ENCODE measurements at regions not wholly inside any gene's neighbourhood (a gene's known extent, or its start where the extent isn't known, plus 50 kb on each side); places are given as distances from the start of the nearest gene placed in this dataset.

- Histone ChIP-seq H3K9ac (ENCODE audit: low read length) (no peak overlapping the region), H2AFZ (ENCODE audit: low read length) (no peak overlapping the region), H3K27me3 (replicated peaks; ENCODE audit: insufficient read depth, low read length) (no peaks in the 10 kb centered on the region), H3K4me3 (ENCODE audit: low read length) (no peak overlapping the region), H3K27ac (ENCODE audit: low read length) (no peak overlapping the region), H3K4me1 (ENCODE audit: low read length) (no peaks in the 10 kb centered on the region), H3K79me2 (ENCODE audit: low read length) (no peaks in the 10 kb centered on the region), H3F3A (ENCODE audit: insufficient read depth, low read length) (no peaks in the 10 kb centered on the region), H4K20me1 (ENCODE audit: insufficient read depth, low read length) (no peaks in the 10 kb centered on the region), H3K36me3 (replicated peaks; ENCODE audit: insufficient read depth, low read length) (no peaks in the 10 kb centered on the region), H3K9me3 (replicated peaks; ENCODE audit: insufficient read depth, low read length) (no peaks in the 10 kb centered on the region), H3K4me2 (ENCODE audit: low read depth, low read length) (no peak overlapping the region), H3K9me2 (replicated peaks; ENCODE audit: insufficient read depth, low read length) (no peaks in the 10 kb centered on the region)
- no peak for DNase-seq
- TF ChIP-seq, protein P1, sequence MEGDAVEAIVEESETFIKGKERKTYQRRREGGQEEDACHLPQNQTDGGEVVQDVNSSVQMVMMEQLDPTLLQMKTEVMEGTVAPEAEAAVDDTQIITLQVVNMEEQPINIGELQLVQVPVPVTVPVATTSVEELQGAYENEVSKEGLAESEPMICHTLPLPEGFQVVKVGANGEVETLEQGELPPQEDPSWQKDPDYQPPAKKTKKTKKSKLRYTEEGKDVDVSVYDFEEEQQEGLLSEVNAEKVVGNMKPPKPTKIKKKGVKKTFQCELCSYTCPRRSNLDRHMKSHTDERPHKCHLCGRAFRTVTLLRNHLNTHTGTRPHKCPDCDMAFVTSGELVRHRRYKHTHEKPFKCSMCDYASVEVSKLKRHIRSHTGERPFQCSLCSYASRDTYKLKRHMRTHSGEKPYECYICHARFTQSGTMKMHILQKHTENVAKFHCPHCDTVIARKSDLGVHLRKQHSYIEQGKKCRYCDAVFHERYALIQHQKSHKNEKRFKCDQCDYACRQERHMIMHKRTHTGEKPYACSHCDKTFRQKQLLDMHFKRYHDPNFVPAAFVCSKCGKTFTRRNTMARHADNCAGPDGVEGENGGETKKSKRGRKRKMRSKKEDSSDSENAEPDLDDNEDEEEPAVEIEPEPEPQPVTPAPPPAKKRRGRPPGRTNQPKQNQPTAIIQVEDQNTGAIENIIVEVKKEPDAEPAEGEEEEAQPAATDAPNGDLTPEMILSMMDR (IDR thresholded peaks at IDR 0.05; ENCODE audit: low read length), result no peak
- TF ChIP-seq EZH2 (optimal IDR thresholded peaks at IDR 0.05; ENCODE audit: low read depth, low read length) (no peak), EZH2phosphoT487 (IDR thresholded peaks at IDR 0.05; ENCODE audit: low read length) (no peak)
Observed at GRCh38 chr9:12629067-12629466, 64.1 kb upstream of the TYRP1 start.

DNA sequence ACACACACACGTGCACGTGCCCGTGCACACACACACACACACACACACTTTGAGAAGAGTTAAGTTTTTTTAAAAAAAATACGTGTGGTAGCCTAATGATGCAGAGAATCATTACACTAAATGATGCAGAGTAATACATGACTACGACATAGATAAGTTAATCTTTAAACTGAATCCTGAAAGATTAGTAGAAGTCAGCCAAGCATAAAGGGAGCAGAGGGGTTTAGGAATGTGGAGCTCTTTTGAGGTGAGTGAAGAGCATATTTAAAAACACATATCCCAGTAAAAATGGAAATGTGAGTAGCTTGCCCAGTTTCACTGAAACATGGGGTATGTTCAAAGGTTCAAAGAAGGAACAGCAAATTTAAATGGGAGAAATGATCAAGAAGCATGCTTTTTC lies 61.3 kb upstream of the TYRP1 start:
- Histone ChIP-seq H2AFZ (ENCODE audit: low read length) (no peak overlapping the region), H3F3A (ENCODE audit: insufficient read depth, low read length) (no peaks in the 10 kb centered on the region), H3K9me2 (replicated peaks; ENCODE audit: insufficient read depth, low read length) (no peaks in the 10 kb centered on the region), H3K79me2 (ENCODE audit: low read length) (no peaks in the 10 kb centered on the region), H3K9ac (ENCODE audit: low read length) (no peak overlapping the region), H4K20me1 (ENCODE audit: insufficient read depth, low read length) (no peaks in the 10 kb centered on the region), H3K9me3 (replicated peaks; ENCODE audit: insufficient read depth, low read length) (no peaks in the 10 kb centered on the region), H3K36me3 (replicated peaks; ENCODE audit: insufficient read depth, low read length) (no peaks in the 10 kb centered on the region), H3K27me3 (replicated peaks; ENCODE audit: insufficient read depth, low read length) (no peaks in the 10 kb centered on the region), H3K27ac (ENCODE audit: low read length) (no peak overlapping the region), H3K4me1 (ENCODE audit: low read length) (no peaks in the 10 kb centered on the region), H3K4me2 (ENCODE audit: low read depth, low read length) (no peak overlapping the region), H3K4me3 (ENCODE audit: low read length) (no peak overlapping the region)
- DNase-seq, result no peak
- TF ChIP-seq EZH2 (optimal IDR thresholded peaks at IDR 0.05; ENCODE audit: low read depth, low read length), result no peak
- TF ChIP-seq, protein P1 (IDR thresholded peaks at IDR 0.05; ENCODE audit: low read length), result no peak
- no peak for TF ChIP-seq EZH2phosphoT487 (IDR thresholded peaks at IDR 0.05; ENCODE audit: low read length)

GRCh38 chr9:12633016-12633765 lies 60.0 kb upstream of the TYRP1 start:
- H3K4me2 ChIP-seq (ENCODE audit: low read depth, low read length), result no peak overlapping the region
- no peaks in the 10 kb centered on the region for H3K4me1 ChIP-seq (ENCODE audit: low read length)
- H3K36me3 ChIP-seq (replicated peaks; ENCODE audit: insufficient read depth, low read length), result no peaks in the 10 kb centered on the region
- no peak for DNase-seq
- no peaks in the 10 kb centered on the region for H4K20me1 ChIP-seq (ENCODE audit: insufficient read depth, low read length)
- H3K9me3 ChIP-seq (replicated peaks; ENCODE audit: insufficient read depth, low read length), result no peaks in the 10 kb centered on the region
- no peaks in the 10 kb centered on the region for H3K79me2 ChIP-seq (ENCODE audit: low read length)
- TF ChIP-seq EZH2 (optimal IDR thresholded peaks at IDR 0.05; ENCODE audit: low read depth, low read length) (no peak), EZH2phosphoT487 (IDR thresholded peaks at IDR 0.05; ENCODE audit: low read length) (no peak)
- TF ChIP-seq, protein P1 (IDR thresholded peaks at IDR 0.05; ENCODE audit: low read length), result no peak
- no peak overlapping the region for H3K27ac ChIP-seq (ENCODE audit: low read length)
- no peak overlapping the region for H2AFZ ChIP-seq (ENCODE audit: low read length)
- H3F3A ChIP-seq (ENCODE audit: insufficient read depth, low read length), result no peaks in the 10 kb centered on the region
- H3K4me3 ChIP-seq (ENCODE audit: low read length), result no peak overlapping the region
- no peak overlapping the region for H3K9ac ChIP-seq (ENCODE audit: low read length)
- H3K9me2 ChIP-seq (replicated peaks; ENCODE audit: insufficient read depth, low read length), result no peaks in the 10 kb centered on the region
- no peaks in the 10 kb centered on the region for H3K27me3 ChIP-seq (replicated peaks; ENCODE audit: insufficient read depth, low read length)

All from MM.1S (cell line).